ENCODE measurements at regions not wholly inside any gene's neighbourhood (a gene's known extent, or its start where the extent isn't known, plus 50 kb on each side); places are given as distances from the start of the nearest gene placed in this dataset.

- TF ChIP-seq CTCF (IDR thresholded peaks at IDR 0.05; ENCODE audit: low read depth, low read length, missing control alignments): no peak
- no peaks in the 10 kb centered on the region for H3K27me3 ChIP-seq (replicated peaks)
- DNase-seq: no peak
- no peak overlapping the region for H3K4me3 ChIP-seq (ENCODE audit: low read depth, low read length)
- no peaks in the 10 kb centered on the region for H3K36me3 ChIP-seq (replicated peaks)
- in situ Hi-C loops (cut with HindIII; ENCODE audit: low pct_ligation_motif_present, low sequenced_read_pairs): no loop called here
- H3K27ac ChIP-seq: no peak overlapping the region
Observed at GRCh38 chr4:124015766-124016165, 619.2 kb downstream of the SPRY1 start.

DNA sequence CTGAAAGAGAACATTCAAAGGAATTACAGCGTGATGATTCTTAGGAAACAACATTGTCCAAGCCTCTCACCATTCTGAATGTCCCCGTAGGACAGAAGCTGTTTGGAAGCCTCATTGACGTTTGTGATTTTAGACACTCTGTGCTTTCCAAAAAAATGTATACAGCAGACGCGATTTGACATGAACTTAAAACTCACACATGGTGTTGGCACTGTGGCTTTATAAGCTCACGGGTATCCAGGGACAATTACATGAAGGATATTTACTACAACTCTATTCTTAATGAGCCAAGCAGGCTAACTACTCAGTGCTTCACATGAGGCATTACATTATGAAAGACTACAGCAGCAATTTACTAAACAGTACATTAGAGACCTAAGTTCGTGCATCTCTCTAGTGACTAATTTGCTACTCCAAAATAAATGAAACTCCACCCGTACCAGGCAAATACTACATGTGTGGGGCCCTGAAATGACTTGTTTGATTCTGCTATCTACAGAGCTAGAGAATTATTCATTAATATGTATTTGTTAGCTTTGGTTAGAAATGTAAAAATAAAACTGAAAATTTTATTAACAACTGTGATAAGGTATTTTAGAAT, 620.7 kb downstream of the SPRY1 start:
- TF ChIP-seq CTCF (IDR thresholded peaks at IDR 0.05; ENCODE audit: low read depth, low read length, missing control alignments): no peak
- Histone ChIP-seq H3K36me3 (replicated peaks) (no peaks in the 10 kb centered on the region), H3K27me3 (replicated peaks) (no peaks in the 10 kb centered on the region), H3K4me3 (ENCODE audit: low read depth, low read length) (no peak overlapping the region), H3K27ac (no peak overlapping the region)
- in situ Hi-C loops (cut with HindIII; ENCODE audit: low pct_ligation_motif_present, low sequenced_read_pairs): no loop called here
- no peak for DNase-seq

DNA sequence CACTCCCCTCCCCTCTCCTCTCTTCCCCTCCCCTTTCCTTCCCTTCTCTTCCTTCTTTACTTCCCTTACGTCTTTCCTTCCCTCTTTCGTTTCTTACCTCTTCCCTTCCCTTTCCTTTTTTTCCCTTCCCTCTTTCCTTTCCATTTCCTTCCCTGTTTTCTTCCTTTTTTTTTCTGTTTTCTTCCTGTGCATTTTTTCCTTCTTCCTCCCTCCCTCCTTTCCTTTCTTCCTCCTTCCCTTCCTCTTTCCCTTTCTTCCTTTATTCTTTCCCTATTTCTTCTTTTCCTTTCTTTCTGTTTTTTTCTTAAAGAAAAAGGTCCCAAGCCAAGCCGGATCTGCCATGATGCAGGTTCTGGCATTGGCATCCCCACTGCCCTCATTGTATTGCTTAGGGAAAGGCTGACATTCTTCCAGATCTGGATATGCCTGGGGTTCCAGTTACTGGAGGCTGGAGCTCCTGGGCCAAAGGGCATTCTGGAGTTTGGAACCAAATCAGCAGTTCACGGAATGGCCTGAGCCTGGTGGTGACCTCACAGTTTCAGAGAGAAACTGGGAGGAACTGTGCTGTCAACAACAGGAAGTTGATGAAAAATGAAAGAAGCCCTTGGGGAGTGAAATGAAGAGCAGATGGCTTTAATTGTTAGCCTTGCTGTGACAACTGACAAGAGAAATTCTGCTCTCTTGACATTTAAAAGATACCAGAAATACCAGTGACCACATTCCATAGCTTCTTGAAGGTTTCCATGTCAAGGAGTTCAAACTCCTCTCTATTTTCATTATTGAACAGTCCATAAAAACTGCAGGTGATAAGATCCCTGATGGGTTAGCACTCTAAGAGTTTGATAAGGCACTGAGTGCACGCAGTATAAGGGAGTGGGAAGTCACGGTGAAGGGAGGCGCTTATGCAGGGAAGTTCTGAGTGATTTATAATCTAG, 622.1 kb downstream of the SPRY1 start:
- DNase-seq: peak; percentile 18
- Histone ChIP-seq H3K4me3 (ENCODE audit: low read depth, low read length) (no peak overlapping the region), H3K27ac (no peak overlapping the region), H3K36me3 (replicated peaks) (no peaks in the 10 kb centered on the region), H3K27me3 (replicated peaks) (no peaks in the 10 kb centered on the region)
- in situ Hi-C loops (cut with HindIII; ENCODE audit: low pct_ligation_motif_present, low sequenced_read_pairs): no loop called here
- TF ChIP-seq CTCF (IDR thresholded peaks at IDR 0.05; ENCODE audit: low read depth, low read length, missing control alignments): no peak

- peak; percentile 18 for DNase-seq
- in situ Hi-C loops (cut with HindIII; ENCODE audit: low pct_ligation_motif_present, low sequenced_read_pairs): no loop called here
Observed at GRCh38 chr4:124019749-124020549, 623.4 kb downstream of the SPRY1 start.

GRCh38 chr4:124025000-124025399, 628.4 kb downstream of the SPRY1 start:
- Histone ChIP-seq H3K4me3 (ENCODE audit: low read depth, low read length) (no peak overlapping the region), H3K27me3 (replicated peaks) (no peaks in the 10 kb centered on the region), H3K27ac (no peak overlapping the region), H3K36me3 (replicated peaks) (no peaks in the 10 kb centered on the region)
- TF ChIP-seq CTCF (IDR thresholded peaks at IDR 0.05; ENCODE audit: low read depth, low read length, missing control alignments): no peak
- no peak for DNase-seq
- in situ Hi-C loops (cut with HindIII; ENCODE audit: low pct_ligation_motif_present, low sequenced_read_pairs): no loop called here

More at GRCh38 chr4:124019749-124020549, 623.4 kb downstream of the SPRY1 start:
- no peaks in the 10 kb centered on the region for H3K36me3 ChIP-seq (replicated peaks)
- no peak for TF ChIP-seq CTCF (IDR thresholded peaks at IDR 0.05; ENCODE audit: low read depth, low read length, missing control alignments)
- H3K27ac ChIP-seq: no peak overlapping the region
- no peak overlapping the region for H3K4me3 ChIP-seq (ENCODE audit: low read depth, low read length)
- H3K27me3 ChIP-seq (replicated peaks): no peaks in the 10 kb centered on the region

Data from brain microvascular endothelial cell (primary cell).